ENCODE measurements at regions not wholly inside any gene's neighbourhood (a gene's known extent, or its start where the extent isn't known, plus 50 kb on each side); places are given as distances from the start of the nearest gene placed in this dataset.

- Histone ChIP-seq H3K36me3 (ENCODE audit: control insufficient read depth in 2 of 2, insufficient read depth in 2 of 2, low read length in 1 of 2) (no peaks in the 10 kb centered on the region), H3K9me3 (ENCODE audit: control insufficient read depth in 2 of 2, insufficient read depth in 1 of 2, low read length in 1 of 2) (no peaks in the 10 kb centered on the region), H3K27me3 (ENCODE audit: control insufficient read depth in 2 of 2, insufficient read depth in 1 of 2, low read length in 1 of 2) (no peaks in the 10 kb centered on the region), H3K4me1 (ENCODE audit: control insufficient read depth in 2 of 2, insufficient read depth in 2 of 2, low read length in 2 of 2) (no peaks in the 10 kb centered on the region), H3K4me3 (ENCODE audit: low read length in 2 of 2) (no peak overlapping the region), H3K27ac (ENCODE audit: low read depth in 1 of 2, low read length in 1 of 2) (no peak overlapping the region)
- DNase-seq (ENCODE audit: low read depth in 6 of 9, low spot score in 9 of 9) = no peak
- WGBS = 93% methylated on average over 4 of the region's 4 CpGs
Observed at GRCh38 chr10:120371856-120372255, 85.2 kb upstream of the PLPP4 start.

DNA sequence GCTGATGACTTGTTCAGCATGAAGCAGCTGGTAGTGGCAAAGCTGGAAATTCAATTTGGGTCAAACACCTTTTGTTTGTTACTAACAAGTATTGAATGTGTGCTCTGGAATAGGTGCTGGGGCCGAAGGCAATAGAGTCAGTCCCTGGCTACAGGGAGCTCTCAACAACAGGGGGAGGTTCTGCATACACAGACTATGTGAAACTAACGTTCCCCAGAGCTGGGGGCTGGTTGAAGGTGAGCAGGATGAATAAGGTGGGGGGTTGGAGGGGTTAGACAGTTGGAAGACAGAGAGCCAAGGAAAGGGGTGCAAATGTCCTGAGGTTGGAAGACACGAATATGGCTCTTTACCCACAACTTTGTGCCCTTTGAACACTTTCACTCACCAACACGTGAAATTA lies 84.1 kb upstream of the PLPP4 start:
- 82% methylated on average over 4 of the region's 4 CpGs for WGBS
- no peak overlapping the region for H3K4me3 ChIP-seq (ENCODE audit: low read length in 2 of 2)
- no peaks in the 10 kb centered on the region for H3K4me1 ChIP-seq (ENCODE audit: control insufficient read depth in 2 of 2, insufficient read depth in 2 of 2, low read length in 2 of 2)
- no peak overlapping the region for H3K27ac ChIP-seq (ENCODE audit: low read depth in 1 of 2, low read length in 1 of 2)
- DNase-seq (ENCODE audit: low read depth in 6 of 9, low spot score in 9 of 9) = no peak
- no peaks in the 10 kb centered on the region for H3K27me3 ChIP-seq (ENCODE audit: control insufficient read depth in 2 of 2, insufficient read depth in 1 of 2, low read length in 1 of 2)
- no peaks in the 10 kb centered on the region for H3K9me3 ChIP-seq (ENCODE audit: control insufficient read depth in 2 of 2, insufficient read depth in 1 of 2, low read length in 1 of 2)
- no peaks in the 10 kb centered on the region for H3K36me3 ChIP-seq (ENCODE audit: control insufficient read depth in 2 of 2, insufficient read depth in 2 of 2, low read length in 1 of 2)

GRCh38 chr10:120375666-120376065 lies 81.4 kb upstream of the PLPP4 start:
- H3K27me3 ChIP-seq (ENCODE audit: control insufficient read depth in 2 of 2, insufficient read depth in 1 of 2, low read length in 1 of 2) = no peaks in the 10 kb centered on the region
- no peaks in the 10 kb centered on the region for H3K9me3 ChIP-seq (ENCODE audit: control insufficient read depth in 2 of 2, insufficient read depth in 1 of 2, low read length in 1 of 2)
- 95% methylated on average over 4 of the region's 4 CpGs for WGBS
- DNase-seq (ENCODE audit: low read depth in 6 of 9, low spot score in 9 of 9) = no peak
- no peak overlapping the region for H3K4me3 ChIP-seq (ENCODE audit: low read length in 2 of 2)
- no peak overlapping the region for H3K27ac ChIP-seq (ENCODE audit: low read depth in 1 of 2, low read length in 1 of 2)
- no peaks in the 10 kb centered on the region for H3K36me3 ChIP-seq (ENCODE audit: control insufficient read depth in 2 of 2, insufficient read depth in 2 of 2, low read length in 1 of 2)
- H3K4me1 ChIP-seq (ENCODE audit: control insufficient read depth in 2 of 2, insufficient read depth in 2 of 2, low read length in 2 of 2) = no peaks in the 10 kb centered on the region

DNA sequence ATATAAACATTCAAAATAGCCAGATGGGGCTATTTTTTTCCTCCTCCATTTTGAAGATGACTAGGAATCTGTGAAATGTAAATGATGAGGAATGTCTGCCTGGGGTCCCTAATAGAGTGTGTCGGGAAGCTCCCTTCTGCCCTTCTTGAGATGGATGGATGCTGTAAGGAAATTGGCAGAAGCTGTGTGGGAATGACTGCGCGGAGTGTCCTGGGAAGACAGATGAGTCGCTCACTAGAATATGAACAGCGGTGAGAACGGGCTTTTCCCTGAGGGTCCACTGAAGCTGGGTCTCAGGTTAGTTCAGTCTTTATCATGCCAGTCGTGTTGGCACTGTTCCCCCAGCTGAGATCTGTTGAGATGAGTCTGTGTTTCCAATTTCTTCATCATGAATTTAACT lies 75.1 kb upstream of the PLPP4 start:
- Histone ChIP-seq H3K4me1 (ENCODE audit: control insufficient read depth in 2 of 2, insufficient read depth in 2 of 2, low read length in 2 of 2) (no peaks in the 10 kb centered on the region), H3K27me3 (ENCODE audit: control insufficient read depth in 2 of 2, insufficient read depth in 1 of 2, low read length in 1 of 2) (no peaks in the 10 kb centered on the region), H3K27ac (ENCODE audit: low read depth in 1 of 2, low read length in 1 of 2) (no peak overlapping the region), H3K36me3 (ENCODE audit: control insufficient read depth in 2 of 2, insufficient read depth in 2 of 2, low read length in 1 of 2) (no peaks in the 10 kb centered on the region), H3K9me3 (ENCODE audit: control insufficient read depth in 2 of 2, insufficient read depth in 1 of 2, low read length in 1 of 2) (no peaks in the 10 kb centered on the region), H3K4me3 (ENCODE audit: low read length in 2 of 2) (no peak overlapping the region)
- WGBS = 95% methylated on average over 7 of the region's 7 CpGs
- DNase-seq (ENCODE audit: low read depth in 6 of 9, low spot score in 9 of 9) = no peak

GRCh38 chr10:120382360-120382759 lies 74.7 kb upstream of the PLPP4 start:
- DNase-seq (ENCODE audit: low read depth in 6 of 9, low spot score in 9 of 9) = no peak
- 95% methylated on average over 1 of the region's 1 CpG for WGBS
- Histone ChIP-seq H3K27ac (ENCODE audit: low read depth in 1 of 2, low read length in 1 of 2) (no peak overlapping the region), H3K4me3 (ENCODE audit: low read length in 2 of 2) (no peak overlapping the region), H3K36me3 (ENCODE audit: control insufficient read depth in 2 of 2, insufficient read depth in 2 of 2, low read length in 1 of 2) (no peaks in the 10 kb centered on the region), H3K27me3 (ENCODE audit: control insufficient read depth in 2 of 2, insufficient read depth in 1 of 2, low read length in 1 of 2) (no peaks in the 10 kb centered on the region), H3K4me1 (ENCODE audit: control insufficient read depth in 2 of 2, insufficient read depth in 2 of 2, low read length in 2 of 2) (no peaks in the 10 kb centered on the region), H3K9me3 (ENCODE audit: control insufficient read depth in 2 of 2, insufficient read depth in 1 of 2, low read length in 1 of 2) (no peaks in the 10 kb centered on the region)

GRCh38 chr10:120385992-120386391 lies 71.0 kb upstream of the PLPP4 start:
- 80% methylated on average over 4 of the region's 4 CpGs for WGBS

GRCh38 chr10:120386896-120387295 lies 70.1 kb upstream of the PLPP4 start:
- DNase-seq (ENCODE audit: low read depth in 6 of 9, low spot score in 9 of 9) = no peak
- Histone ChIP-seq H3K36me3 (ENCODE audit: control insufficient read depth in 2 of 2, insufficient read depth in 2 of 2, low read length in 1 of 2) (no peaks in the 10 kb centered on the region), H3K4me1 (ENCODE audit: control insufficient read depth in 2 of 2, insufficient read depth in 2 of 2, low read length in 2 of 2) (no peaks in the 10 kb centered on the region), H3K9me3 (ENCODE audit: control insufficient read depth in 2 of 2, insufficient read depth in 1 of 2, low read length in 1 of 2) (no peaks in the 10 kb centered on the region), H3K27ac (ENCODE audit: low read depth in 1 of 2, low read length in 1 of 2) (no peak overlapping the region), H3K27me3 (ENCODE audit: control insufficient read depth in 2 of 2, insufficient read depth in 1 of 2, low read length in 1 of 2) (no peaks in the 10 kb centered on the region), H3K4me3 (ENCODE audit: low read length in 2 of 2) (no peak overlapping the region)

More at GRCh38 chr10:120385992-120386391, 71.0 kb upstream of the PLPP4 start:
- no peak overlapping the region for H3K27ac ChIP-seq (ENCODE audit: low read depth in 1 of 2, low read length in 1 of 2)
- H3K9me3 ChIP-seq (ENCODE audit: control insufficient read depth in 2 of 2, insufficient read depth in 1 of 2, low read length in 1 of 2) = no peaks in the 10 kb centered on the region
- H3K4me1 ChIP-seq (ENCODE audit: control insufficient read depth in 2 of 2, insufficient read depth in 2 of 2, low read length in 2 of 2) = no peaks in the 10 kb centered on the region
- DNase-seq (ENCODE audit: low read depth in 6 of 9, low spot score in 9 of 9) = no peak
- H3K4me3 ChIP-seq (ENCODE audit: low read length in 2 of 2) = no peak overlapping the region
- H3K27me3 ChIP-seq (ENCODE audit: control insufficient read depth in 2 of 2, insufficient read depth in 1 of 2, low read length in 1 of 2) = no peaks in the 10 kb centered on the region
- no peaks in the 10 kb centered on the region for H3K36me3 ChIP-seq (ENCODE audit: control insufficient read depth in 2 of 2, insufficient read depth in 2 of 2, low read length in 1 of 2)

DNA sequence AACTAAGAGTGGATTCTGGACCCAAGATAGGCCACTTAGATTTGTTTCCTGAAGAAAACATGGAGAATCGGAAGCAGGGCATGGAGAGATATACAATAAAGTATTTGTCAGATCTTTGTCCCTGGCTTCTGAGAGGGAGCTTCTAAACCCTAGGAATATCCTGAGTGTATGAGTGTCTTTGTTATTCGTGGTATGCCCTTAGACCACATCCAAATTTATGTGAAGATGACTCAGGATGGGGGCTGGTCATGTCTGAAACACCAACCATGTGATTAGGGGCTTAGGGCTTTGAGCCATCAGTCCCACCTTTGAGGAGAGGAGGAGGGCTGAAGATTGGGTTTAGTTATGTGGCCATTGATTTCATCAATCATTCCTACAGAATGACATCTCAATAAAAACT lies 69.7 kb upstream of the PLPP4 start:
- Histone ChIP-seq H3K27ac (ENCODE audit: low read depth in 1 of 2, low read length in 1 of 2) (no peak overlapping the region), H3K27me3 (ENCODE audit: control insufficient read depth in 2 of 2, insufficient read depth in 1 of 2, low read length in 1 of 2) (no peaks in the 10 kb centered on the region), H3K9me3 (ENCODE audit: control insufficient read depth in 2 of 2, insufficient read depth in 1 of 2, low read length in 1 of 2) (no peaks in the 10 kb centered on the region), H3K4me1 (ENCODE audit: control insufficient read depth in 2 of 2, insufficient read depth in 2 of 2, low read length in 2 of 2) (no peaks in the 10 kb centered on the region), H3K36me3 (ENCODE audit: control insufficient read depth in 2 of 2, insufficient read depth in 2 of 2, low read length in 1 of 2) (no peaks in the 10 kb centered on the region), H3K4me3 (ENCODE audit: low read length in 2 of 2) (no peak overlapping the region)
- 77% methylated on average over 2 of the region's 2 CpGs for whole genome bisulfite sequencing
- no peak for DNase-seq (ENCODE audit: low read depth in 6 of 9, low spot score in 9 of 9)

DNA sequence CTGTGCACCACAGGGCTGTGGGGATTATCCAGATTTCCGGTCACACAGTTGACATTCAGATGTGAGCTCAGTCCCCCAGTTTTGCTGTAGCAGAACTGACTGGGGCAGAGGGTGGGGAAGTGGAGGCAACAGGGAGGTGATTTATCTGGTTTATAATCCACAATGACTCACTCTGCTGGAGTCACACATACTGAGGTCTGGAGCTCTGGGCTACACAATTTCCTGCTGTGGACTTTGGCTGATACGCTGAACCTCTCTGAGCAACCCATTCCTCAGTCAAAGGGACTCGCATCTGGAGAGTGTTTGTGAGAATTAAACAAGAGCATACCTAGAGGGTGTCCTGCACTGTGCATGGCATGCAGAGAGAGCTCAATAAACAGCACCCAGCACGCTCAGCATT lies 64.8 kb upstream of the PLPP4 start:
- 93% methylated on average over 4 of the region's 4 CpGs for WGBS
- H3K36me3 ChIP-seq (ENCODE audit: control insufficient read depth in 2 of 2, insufficient read depth in 2 of 2, low read length in 1 of 2) = no peaks in the 10 kb centered on the region
- DNase-seq (ENCODE audit: low read depth in 6 of 9, low spot score in 9 of 9) = no peak

DNA sequence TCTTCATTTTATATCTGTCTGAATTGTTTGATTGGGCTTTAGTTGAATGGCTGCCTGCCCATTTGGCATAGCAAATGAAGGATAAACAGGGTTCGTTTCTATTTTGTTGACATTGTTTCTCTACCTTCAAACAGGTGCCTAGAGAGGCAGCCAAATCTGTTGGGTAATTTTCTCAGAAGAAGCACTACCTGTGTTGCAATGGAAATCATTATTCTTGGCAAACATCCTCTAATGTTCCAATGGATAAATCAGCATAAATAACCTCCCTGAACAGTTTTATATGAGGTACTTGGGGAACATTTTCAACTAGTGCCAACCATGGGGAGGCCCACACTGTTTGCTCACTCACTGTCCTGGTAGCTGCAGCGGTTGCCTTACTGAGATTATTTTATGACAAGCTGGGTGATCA lies 64.4 kb upstream of the PLPP4 start:
- Histone ChIP-seq H3K4me1 (ENCODE audit: control insufficient read depth in 2 of 2, insufficient read depth in 2 of 2, low read length in 2 of 2) (no peaks in the 10 kb centered on the region), H3K9me3 (ENCODE audit: control insufficient read depth in 2 of 2, insufficient read depth in 1 of 2, low read length in 1 of 2) (no peaks in the 10 kb centered on the region), H3K27me3 (ENCODE audit: control insufficient read depth in 2 of 2, insufficient read depth in 1 of 2, low read length in 1 of 2) (no peaks in the 10 kb centered on the region), H3K27ac (ENCODE audit: low read depth in 1 of 2, low read length in 1 of 2) (no peak overlapping the region), H3K36me3 (ENCODE audit: control insufficient read depth in 2 of 2, insufficient read depth in 2 of 2, low read length in 1 of 2) (no peaks in the 10 kb centered on the region), H3K4me3 (ENCODE audit: low read length in 2 of 2) (no peak overlapping the region)
- 86% methylated on average over 2 of the region's 2 CpGs for WGBS
- DNase-seq (ENCODE audit: low read depth in 6 of 9, low spot score in 9 of 9) = no peak

More for the DNA sequence above, 64.8 kb upstream of the PLPP4 start:
- H3K4me1 ChIP-seq (ENCODE audit: control insufficient read depth in 2 of 2, insufficient read depth in 2 of 2, low read length in 2 of 2) = no peaks in the 10 kb centered on the region
- no peak overlapping the region for H3K27ac ChIP-seq (ENCODE audit: low read depth in 1 of 2, low read length in 1 of 2)
- H3K27me3 ChIP-seq (ENCODE audit: control insufficient read depth in 2 of 2, insufficient read depth in 1 of 2, low read length in 1 of 2) = no peaks in the 10 kb centered on the region
- H3K9me3 ChIP-seq (ENCODE audit: control insufficient read depth in 2 of 2, insufficient read depth in 1 of 2, low read length in 1 of 2) = no peaks in the 10 kb centered on the region
- no peak overlapping the region for H3K4me3 ChIP-seq (ENCODE audit: low read length in 2 of 2)

All from thymus (tissue), 11 donors.